Uterus (tissue), 2 donors: ENCODE measurements at regions not wholly inside any gene's neighbourhood (a gene's known extent, or its start where the extent isn't known, plus 50 kb on each side); places are given as distances from the start of the nearest gene placed in this dataset.

ENCODE experiments used
- POLR2A ChIP-seq, 2 donors: fragments of 450-650 bp; IDR thresholded peaks; one replicate each; pipeline ENCODE4 v1.6.1; 2016; ENCODE audit warnings: antibody characterized with exemption in 2 of 2, mild to moderate bottlenecking in 1 of 2, moderate library complexity in 1 of 2
- TF ChIP-seq, protein P1 (sequence below), 4 experiments: fragments of 200-600 bp in 2 of 4; fragments of 450-650 bp in 2 of 4; sonication (generic) in 2 of 4; IDR thresholded peaks; one replicate each; pipeline ENCODE4 v1.5.1; 2016 to 2019; ENCODE audit warnings: antibody characterized with exemption in 4 of 4, mild to moderate bottlenecking in 2 of 4, moderate library complexity in 1 of 4

DNA sequence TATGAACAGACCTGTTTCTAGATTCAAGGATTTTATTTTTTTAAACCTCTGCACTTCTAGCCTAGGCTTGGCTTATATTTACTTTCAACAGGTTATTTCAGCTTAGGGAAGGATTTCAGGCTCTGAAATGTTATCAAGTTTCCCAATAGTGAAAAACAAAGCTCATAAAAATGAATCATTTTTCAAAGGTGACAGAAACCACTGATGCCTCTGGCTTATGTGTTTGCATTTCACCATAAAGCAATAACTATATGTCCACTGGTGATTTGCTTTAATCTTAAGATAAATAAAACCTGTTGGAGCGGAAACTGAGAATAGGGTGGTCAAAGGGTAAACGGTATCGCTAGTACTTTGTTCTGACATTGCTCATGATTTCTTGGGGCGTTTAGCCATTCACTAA is 141.2 kb upstream of the LRIG1 start:
- TF ChIP-seq, protein P1, sequence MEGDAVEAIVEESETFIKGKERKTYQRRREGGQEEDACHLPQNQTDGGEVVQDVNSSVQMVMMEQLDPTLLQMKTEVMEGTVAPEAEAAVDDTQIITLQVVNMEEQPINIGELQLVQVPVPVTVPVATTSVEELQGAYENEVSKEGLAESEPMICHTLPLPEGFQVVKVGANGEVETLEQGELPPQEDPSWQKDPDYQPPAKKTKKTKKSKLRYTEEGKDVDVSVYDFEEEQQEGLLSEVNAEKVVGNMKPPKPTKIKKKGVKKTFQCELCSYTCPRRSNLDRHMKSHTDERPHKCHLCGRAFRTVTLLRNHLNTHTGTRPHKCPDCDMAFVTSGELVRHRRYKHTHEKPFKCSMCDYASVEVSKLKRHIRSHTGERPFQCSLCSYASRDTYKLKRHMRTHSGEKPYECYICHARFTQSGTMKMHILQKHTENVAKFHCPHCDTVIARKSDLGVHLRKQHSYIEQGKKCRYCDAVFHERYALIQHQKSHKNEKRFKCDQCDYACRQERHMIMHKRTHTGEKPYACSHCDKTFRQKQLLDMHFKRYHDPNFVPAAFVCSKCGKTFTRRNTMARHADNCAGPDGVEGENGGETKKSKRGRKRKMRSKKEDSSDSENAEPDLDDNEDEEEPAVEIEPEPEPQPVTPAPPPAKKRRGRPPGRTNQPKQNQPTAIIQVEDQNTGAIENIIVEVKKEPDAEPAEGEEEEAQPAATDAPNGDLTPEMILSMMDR (IDR thresholded peaks at IDR 0.05): no peak
- TF ChIP-seq POLR2A (IDR thresholded peaks at IDR 0.05): no peak
